ENCODE measurements at regions not wholly inside any gene's neighbourhood (a gene's known extent, or its start where the extent isn't known, plus 50 kb on each side); places are given as distances from the start of the nearest gene placed in this dataset.

DNA sequence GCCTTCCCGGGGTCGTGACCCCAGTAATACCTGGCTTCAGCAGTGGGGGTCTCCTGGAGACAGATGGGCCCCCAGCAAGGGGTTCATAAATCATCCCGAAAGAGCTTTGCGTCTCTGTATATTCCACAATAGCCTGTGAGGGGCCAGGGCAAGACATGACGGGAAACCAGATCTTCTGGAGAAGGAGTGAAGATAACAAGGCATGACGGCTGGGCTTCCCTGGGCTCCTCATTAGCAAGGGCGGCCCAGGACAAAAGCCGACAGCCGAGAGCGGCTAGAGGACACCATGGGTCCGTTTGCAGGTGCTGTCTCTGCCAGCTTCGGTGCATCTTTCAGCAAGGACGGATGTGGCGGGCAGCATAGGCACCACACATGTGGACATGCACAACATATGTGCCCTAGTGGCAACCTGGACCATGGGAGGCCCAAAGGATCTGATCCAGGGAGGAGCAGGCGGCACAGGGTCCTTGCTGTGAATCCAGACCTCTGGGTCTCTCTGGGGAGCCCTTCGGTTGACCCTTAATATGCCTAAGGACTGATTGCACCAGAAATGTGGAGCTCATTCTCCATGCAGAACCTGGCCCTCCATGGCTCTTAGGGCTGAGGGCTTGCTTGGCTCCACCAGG, 136.9 kb upstream of the FOXF1 start:
- WGBS, 2 donors = 57 to 60% methylated on average over 16 of the region's 16 CpGs
- ATAC-seq = no peak
- TF ChIP-seq, protein P1, sequence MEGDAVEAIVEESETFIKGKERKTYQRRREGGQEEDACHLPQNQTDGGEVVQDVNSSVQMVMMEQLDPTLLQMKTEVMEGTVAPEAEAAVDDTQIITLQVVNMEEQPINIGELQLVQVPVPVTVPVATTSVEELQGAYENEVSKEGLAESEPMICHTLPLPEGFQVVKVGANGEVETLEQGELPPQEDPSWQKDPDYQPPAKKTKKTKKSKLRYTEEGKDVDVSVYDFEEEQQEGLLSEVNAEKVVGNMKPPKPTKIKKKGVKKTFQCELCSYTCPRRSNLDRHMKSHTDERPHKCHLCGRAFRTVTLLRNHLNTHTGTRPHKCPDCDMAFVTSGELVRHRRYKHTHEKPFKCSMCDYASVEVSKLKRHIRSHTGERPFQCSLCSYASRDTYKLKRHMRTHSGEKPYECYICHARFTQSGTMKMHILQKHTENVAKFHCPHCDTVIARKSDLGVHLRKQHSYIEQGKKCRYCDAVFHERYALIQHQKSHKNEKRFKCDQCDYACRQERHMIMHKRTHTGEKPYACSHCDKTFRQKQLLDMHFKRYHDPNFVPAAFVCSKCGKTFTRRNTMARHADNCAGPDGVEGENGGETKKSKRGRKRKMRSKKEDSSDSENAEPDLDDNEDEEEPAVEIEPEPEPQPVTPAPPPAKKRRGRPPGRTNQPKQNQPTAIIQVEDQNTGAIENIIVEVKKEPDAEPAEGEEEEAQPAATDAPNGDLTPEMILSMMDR (IDR thresholded peaks at IDR 0.05) = no peak
- Histone ChIP-seq H3K9me3 (peaks cover 0 to 14% (median 5%) of the 10 kb centered on the region in 11 donors), H3K4me1 (no peaks in the 10 kb centered on the region), H3K27ac (no peak overlapping the region), H3K4me3 (no peak overlapping the region), H3K27me3 (peaks cover 0 to 59% (median 39%) of the 10 kb centered on the region in 7 donors), H3K36me3 (no peaks in the 10 kb centered on the region)
- DNase-seq = no peak
- intact Hi-C loops (cut with DNase I) = no loop called here

- TF ChIP-seq, protein P1 (IDR thresholded peaks at IDR 0.05) = no peak
- 87 to 91% methylated on average over 6 of the region's 6 CpGs for WGBS, 2 donors
- intact Hi-C loops (cut with DNase I) = no loop called here
Observed at GRCh38 chr16:86374603-86375130, 135.7 kb upstream of the FOXF1 start.

GRCh38 chr16:86375364-86375763, 135.0 kb upstream of the FOXF1 start:
- peaks cover 0 to 14% (median 5%) of the 10 kb centered on the region in 11 donors for H3K9me3 ChIP-seq
- H3K4me1 ChIP-seq = no peaks in the 10 kb centered on the region
- no peak for DNase-seq
- no peaks in the 10 kb centered on the region for H3K36me3 ChIP-seq
- TF ChIP-seq, protein P1 (IDR thresholded peaks at IDR 0.05) = no peak
- H3K4me3 ChIP-seq = no peak overlapping the region
- intact Hi-C loops (cut with DNase I) = no loop called here
- peaks cover 0 to 61% (median 39%) of the 10 kb centered on the region in 7 donors for H3K27me3 ChIP-seq
- no peak for ATAC-seq
- no peak overlapping the region for H3K27ac ChIP-seq
- WGBS, 2 donors = 90% methylated on average over 5 of the region's 5 CpGs

More at GRCh38 chr16:86374603-86375130, 135.7 kb upstream of the FOXF1 start:
- Histone ChIP-seq H3K27me3 (peaks cover 0 to 61% (median 43%) of the 10 kb centered on the region in 7 donors), H3K9me3 (peaks cover 0 to 14% (median 5%) of the 10 kb centered on the region in 11 donors), H3K36me3 (no peaks in the 10 kb centered on the region), H3K4me3 (no peak overlapping the region), H3K27ac (no peak overlapping the region), H3K4me1 (no peaks in the 10 kb centered on the region)
- ATAC-seq (no peak), DNase-seq (no peak)

DNA sequence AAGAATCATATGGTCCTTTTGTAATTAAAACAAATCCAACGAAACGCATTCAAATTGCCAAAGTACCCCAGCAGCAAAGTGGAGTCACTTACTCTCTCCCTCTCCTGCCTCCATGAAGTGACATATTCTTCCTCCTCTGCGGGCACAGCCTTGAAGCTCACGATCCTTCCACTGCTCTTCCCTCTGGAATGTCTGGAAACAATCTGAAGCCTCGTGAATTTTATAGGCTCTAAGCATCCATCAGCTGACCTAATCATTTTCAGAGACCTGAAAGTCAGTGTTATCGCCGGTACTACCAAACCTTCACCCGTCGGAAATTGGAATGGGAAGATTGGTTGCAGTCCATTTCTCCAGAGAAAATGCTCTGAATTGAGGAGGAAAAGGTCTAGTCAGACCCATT, 134.5 kb upstream of the FOXF1 start:
- Histone ChIP-seq H3K27me3 (peaks cover 0 to 59% (median 34%) of the 10 kb centered on the region in 7 donors), H3K36me3 (no peaks in the 10 kb centered on the region), H3K9me3 (peaks cover 0 to 14% (median 5%) of the 10 kb centered on the region in 11 donors), H3K4me1 (no peaks in the 10 kb centered on the region), H3K27ac (no peak overlapping the region), H3K4me3 (no peak overlapping the region)
- no peak for DNase-seq
- ATAC-seq = no peak
- intact Hi-C loops (cut with DNase I) = no loop called here
- TF ChIP-seq, protein P1 (IDR thresholded peaks at IDR 0.05) = no peak
- 68 to 79% methylated on average over 9 of the region's 9 CpGs for WGBS, 2 donors

All from heart right ventricle (tissue), 16 donors.